C4-2B (cell line): ENCODE measurements at regions not wholly inside any gene's neighbourhood (a gene's known extent, or its start where the extent isn't known, plus 50 kb on each side); places are given as distances from the start of the nearest gene placed in this dataset.

ENCODE experiments used
- H3K27ac ChIP-seq: fragments of 450-650 bp; 2 replicates; pipeline ENCODE4 v1.5.1; 2017
- ZFX ChIP-seq: fragments of 450-650 bp; IDR thresholded peaks from 2 replicates; pipeline ENCODE4 v1.6.1; 2017
- TF ChIP-seq, protein P1 (sequence below): fragments of 450-650 bp; conservative IDR thresholded peaks from 2 replicates; pipeline ENCODE4 v1.5.1; 2017; ENCODE audit warnings: mild to moderate bottlenecking

DNA sequence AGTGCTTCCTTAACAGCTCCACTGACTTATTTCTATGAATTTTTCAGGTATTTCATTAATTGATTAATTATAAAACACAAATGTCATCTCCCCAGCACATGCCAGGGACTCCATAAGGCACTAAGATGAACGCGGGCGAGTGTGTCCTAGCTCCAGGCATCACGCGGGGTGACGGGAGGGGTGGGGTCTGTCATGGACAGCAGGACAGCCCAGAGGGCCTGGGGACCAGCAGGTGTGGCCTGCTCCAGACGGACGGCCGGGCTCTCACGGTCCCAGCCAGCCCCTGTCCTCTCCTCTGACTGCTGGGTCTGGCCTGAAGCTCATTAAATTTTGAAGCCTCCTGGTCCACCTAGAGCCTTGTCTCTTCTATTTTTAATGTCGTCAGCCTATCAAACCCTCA, 531.1 kb downstream of the BRD1 start:
- TF ChIP-seq, protein P1, sequence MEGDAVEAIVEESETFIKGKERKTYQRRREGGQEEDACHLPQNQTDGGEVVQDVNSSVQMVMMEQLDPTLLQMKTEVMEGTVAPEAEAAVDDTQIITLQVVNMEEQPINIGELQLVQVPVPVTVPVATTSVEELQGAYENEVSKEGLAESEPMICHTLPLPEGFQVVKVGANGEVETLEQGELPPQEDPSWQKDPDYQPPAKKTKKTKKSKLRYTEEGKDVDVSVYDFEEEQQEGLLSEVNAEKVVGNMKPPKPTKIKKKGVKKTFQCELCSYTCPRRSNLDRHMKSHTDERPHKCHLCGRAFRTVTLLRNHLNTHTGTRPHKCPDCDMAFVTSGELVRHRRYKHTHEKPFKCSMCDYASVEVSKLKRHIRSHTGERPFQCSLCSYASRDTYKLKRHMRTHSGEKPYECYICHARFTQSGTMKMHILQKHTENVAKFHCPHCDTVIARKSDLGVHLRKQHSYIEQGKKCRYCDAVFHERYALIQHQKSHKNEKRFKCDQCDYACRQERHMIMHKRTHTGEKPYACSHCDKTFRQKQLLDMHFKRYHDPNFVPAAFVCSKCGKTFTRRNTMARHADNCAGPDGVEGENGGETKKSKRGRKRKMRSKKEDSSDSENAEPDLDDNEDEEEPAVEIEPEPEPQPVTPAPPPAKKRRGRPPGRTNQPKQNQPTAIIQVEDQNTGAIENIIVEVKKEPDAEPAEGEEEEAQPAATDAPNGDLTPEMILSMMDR = no peak
- TF ChIP-seq ZFX = no peak
- no peak overlapping the region for H3K27ac ChIP-seq

DNA sequence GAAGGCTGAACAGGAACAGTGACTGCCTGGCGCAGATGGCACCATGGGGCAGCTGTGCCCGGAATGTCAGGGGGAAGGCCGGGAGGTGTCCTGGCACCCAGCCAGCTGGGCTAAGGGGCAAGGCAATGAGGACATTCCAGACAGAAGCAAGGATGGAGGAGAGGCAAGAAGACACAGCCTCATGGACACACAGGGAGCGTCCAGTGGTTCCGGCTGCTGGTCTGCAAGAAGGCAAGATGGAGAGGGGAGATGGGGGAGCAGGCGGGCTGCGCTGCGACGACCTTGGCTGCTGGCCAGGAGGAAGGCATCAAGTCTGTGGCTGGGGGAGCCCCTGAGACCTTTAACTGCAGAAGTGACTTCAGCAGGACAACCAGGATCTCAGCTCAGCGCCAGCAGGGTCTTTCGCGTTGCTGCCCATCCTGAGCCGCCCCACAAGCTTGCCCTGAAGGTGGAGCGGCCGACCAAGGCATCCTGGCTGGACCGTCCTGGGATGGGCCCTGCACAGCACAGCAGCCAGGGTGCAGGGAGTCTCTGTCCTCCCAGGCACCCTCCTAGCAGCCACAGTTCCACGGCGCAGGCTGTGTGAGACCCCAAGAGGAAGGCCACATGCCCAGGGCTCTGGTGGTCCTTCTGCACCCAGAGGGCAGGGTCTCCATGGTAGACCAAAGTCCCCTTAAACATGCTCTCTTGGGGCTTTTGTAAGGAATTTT, 531.7 kb downstream of the BRD1 start:
- no peak overlapping the region for H3K27ac ChIP-seq
- TF ChIP-seq, protein P1 = no peak
- no peak for TF ChIP-seq ZFX

DNA sequence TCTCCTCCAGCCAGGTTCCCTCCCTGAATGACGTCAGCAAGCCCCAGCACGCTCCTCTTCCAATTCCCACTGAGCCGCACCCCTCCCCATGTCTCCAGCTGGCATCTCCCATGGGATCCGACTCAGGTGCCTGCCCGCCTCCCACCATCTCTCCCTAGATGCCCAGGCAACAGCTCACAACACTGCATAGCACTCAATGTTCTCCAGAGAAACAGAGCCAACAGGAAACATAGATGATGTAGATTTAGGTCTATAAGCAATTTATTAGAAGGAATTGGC, 532.3 kb downstream of the BRD1 start:
- H3K27ac ChIP-seq = no peak overlapping the region
- no peak for TF ChIP-seq ZFX
- TF ChIP-seq, protein P1 = no peak

DNA sequence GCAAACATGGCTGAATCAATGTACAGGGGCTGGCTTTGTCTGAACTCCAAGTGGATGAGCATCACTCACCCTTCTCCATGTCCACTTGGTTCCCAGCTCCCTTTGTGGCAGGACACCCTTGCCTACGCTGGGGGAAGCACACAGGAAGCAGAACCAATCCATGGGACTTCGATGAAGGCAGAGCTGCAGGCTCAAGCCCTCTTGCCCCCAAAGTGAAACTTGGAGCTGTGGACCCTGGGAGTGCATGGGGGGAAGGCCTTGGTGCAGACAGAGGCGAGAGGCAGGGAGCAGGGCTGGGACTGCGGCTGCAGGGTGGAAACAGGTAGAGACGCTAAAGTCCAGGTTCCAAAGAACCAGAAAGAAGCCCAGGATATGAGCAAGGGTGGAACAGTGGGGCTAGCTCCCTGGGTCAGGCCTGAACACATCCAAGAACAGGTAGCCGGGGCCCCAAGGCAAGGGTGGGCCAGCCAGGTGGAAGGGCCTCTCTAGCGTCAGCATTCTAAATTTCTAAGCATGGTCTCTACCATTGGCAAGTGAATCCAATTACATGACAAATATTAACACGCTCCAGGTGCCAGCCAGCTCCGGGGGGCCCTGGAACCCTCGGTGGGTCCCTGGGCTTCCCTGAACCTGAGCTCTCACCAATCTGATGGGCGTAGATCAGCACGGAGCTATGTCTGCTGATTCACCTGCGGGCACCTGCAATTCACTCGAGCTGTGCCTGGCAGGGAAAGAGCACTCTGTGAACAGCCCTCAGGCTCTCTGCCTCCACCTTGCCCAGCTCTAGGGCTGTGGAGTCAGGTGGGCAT, 532.8 kb downstream of the BRD1 start:
- H3K27ac ChIP-seq = no peak overlapping the region
- TF ChIP-seq, protein P1 = no peak
- no peak for TF ChIP-seq ZFX

DNA sequence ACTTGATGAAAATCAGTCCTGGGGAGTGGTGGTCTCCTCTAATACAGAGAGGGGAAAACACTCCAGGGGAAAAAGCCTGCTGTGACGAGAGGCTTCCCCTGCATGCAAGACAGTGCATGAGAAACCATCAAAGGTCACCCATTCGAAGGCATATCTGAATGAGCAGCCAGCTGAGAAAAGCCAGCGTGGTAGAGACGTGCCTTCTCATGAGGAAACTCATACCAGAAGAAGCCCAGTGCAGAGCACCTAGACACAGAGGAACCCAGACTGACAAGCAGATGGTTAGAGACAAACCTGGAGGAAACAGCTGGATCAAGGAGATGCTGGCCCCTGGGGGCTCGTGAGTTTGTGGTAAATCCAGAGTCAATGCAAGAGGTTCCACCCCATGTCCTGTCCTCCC, 534.8 kb downstream of the BRD1 start:
- H3K27ac ChIP-seq = no peak overlapping the region
- TF ChIP-seq, protein P1 = no peak
- no peak for TF ChIP-seq ZFX

DNA sequence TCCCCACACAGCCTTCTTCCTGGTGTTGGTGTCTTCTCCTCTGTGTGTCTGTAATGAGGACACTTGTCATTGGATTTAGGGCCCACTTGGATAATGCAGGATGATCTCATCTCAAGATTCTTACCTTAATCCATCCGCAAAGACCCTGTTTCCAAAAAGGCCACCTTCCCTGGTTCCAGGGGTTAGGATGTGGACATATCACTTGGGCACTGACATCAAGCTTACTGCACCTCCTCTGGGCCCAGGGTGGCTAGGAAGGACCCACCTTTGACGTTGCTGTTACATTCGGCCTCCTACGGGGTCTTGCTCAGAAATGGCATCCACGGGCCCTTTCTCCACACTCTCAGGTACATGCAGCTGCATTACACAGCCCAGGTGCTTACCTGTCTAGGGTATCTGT, 535.9 kb downstream of the BRD1 start:
- H3K27ac ChIP-seq = no peak overlapping the region
- TF ChIP-seq, protein P1 = no peak
- no peak for TF ChIP-seq ZFX

DNA sequence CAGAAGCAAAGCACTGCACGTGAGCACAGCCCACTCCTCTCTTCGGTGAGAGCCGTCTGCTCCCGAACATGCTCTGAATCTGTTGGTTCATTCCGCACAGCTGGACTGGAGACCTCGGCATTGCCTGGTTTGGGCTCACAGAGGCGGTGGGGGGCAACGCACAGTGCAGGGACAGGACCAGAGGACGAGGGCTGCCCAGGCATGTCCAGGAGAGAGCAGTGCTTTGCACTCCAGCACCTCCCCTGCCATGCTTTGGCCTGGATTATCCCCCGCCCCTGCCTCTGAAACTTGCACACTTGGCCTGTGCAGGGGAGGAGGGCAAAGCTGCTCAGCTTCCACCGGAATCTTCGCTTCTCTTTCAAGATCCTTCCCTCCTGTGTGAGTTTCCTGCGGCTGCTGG, 536.5 kb downstream of the BRD1 start:
- TF ChIP-seq ZFX = no peak
- TF ChIP-seq, protein P1 = no peak
- no peak overlapping the region for H3K27ac ChIP-seq
